Liver (tissue), 7 donors: ENCODE measurements at regions not wholly inside any gene's neighbourhood (a gene's known extent, or its start where the extent isn't known, plus 50 kb on each side); places are given as distances from the start of the nearest gene placed in this dataset.

Experiments used
- DNase-seq: peaks from one replicate; pipeline ENCODE4 v3.0.0-alpha.2; 2017; ENCODE audit warnings: low spot score
- H3K27ac ChIP-seq, 2 donors: one replicate each; pipeline ENCODE4 v1.7.0; 2013; ENCODE audit warnings: inconsistent platforms in 2 of 2, low read length in 2 of 2, control low read depth in 1 of 2, low read depth in 1 of 2, mild to moderate bottlenecking in 1 of 2
- H3K27me3 ChIP-seq, 4 donors: one replicate each; pipeline versions ENCODE4 v1.6.1 to v1.7.0; 2013; ENCODE audit warnings: low read length in 3 of 4, inconsistent platforms in 1 of 4, mild to moderate bottlenecking in 1 of 4, moderate library complexity in 1 of 4; ENCODE audit not compliant: control insufficient read depth in 4 of 4, insufficient read depth in 4 of 4
- H3K36me3 ChIP-seq, 4 donors: one replicate each; pipeline versions ENCODE4 v1.6.1 to v1.7.0; 2013; ENCODE audit warnings: low read length in 3 of 4, mild to moderate bottlenecking in 3 of 4, low read depth in 1 of 4, moderate library complexity in 1 of 4; ENCODE audit not compliant: control insufficient read depth in 4 of 4, insufficient read depth in 3 of 4
- H3K4me1 ChIP-seq, 4 donors: one replicate each; pipeline versions ENCODE4 v1.6.1 to v1.7.0; 2013; ENCODE audit warnings: low read length in 3 of 4, mild to moderate bottlenecking in 3 of 4, moderate library complexity in 1 of 4; ENCODE audit not compliant: control insufficient read depth in 4 of 4, insufficient read depth in 4 of 4
- H3K4me3 ChIP-seq, 3 donors: one replicate each; pipeline versions ENCODE4 v1.6.1 to v1.7.0; 2013; ENCODE audit warnings: low read length in 3 of 3, control low read depth in 1 of 3, low read depth in 1 of 3, mild to moderate bottlenecking in 1 of 3
- H3K9ac ChIP-seq, 2 donors: one replicate each; pipeline ENCODE4 v1.7.0; 2013; ENCODE audit warnings: low read length in 2 of 2, mild to moderate bottlenecking in 2 of 2, moderate library complexity in 2 of 2, control low read depth in 1 of 2, low read depth in 1 of 2
- H3K9me3 ChIP-seq, 4 donors: one replicate each; pipeline versions ENCODE4 v1.6.1 to v1.7.0; 2013; ENCODE audit warnings: low read length in 3 of 4; ENCODE audit not compliant: control insufficient read depth in 4 of 4
- ATF3 ChIP-seq: IDR thresholded peaks from 2 replicates; pipeline ENCODE4 v1.6.1; 2016; ENCODE audit warnings: antibody characterized with exemption
- FOXA1 ChIP-seq: IDR thresholded peaks from 2 replicates; pipeline ENCODE4 v1.6.1; 2016; ENCODE audit warnings: antibody characterized with exemption
- FOXA2 ChIP-seq: IDR thresholded peaks from 2 replicates; pipeline ENCODE4 v1.6.1; 2016; ENCODE audit warnings: antibody characterized with exemption
- GABPA ChIP-seq, 2 donors: IDR thresholded peaks in 1 of 2; conservative IDR thresholded peaks in 1 of 2; 2 replicates each; pipeline ENCODE4 v1.6.1; 2016; ENCODE audit warnings: antibody characterized with exemption in 2 of 2, mild to moderate bottlenecking in 1 of 2, moderate library complexity in 1 of 2
- HNF4A ChIP-seq, 2 donors: conservative IDR thresholded peaks; 2 replicates each; pipeline ENCODE4 v1.6.1; 2016; ENCODE audit warnings: antibody characterized with exemption in 2 of 2, mild to moderate bottlenecking in 2 of 2
- JUND ChIP-seq, 2 donors: IDR thresholded peaks; 2 replicates each; pipeline ENCODE4 v1.6.1; 2016; ENCODE audit warnings: antibody characterized with exemption in 2 of 2
- MAX ChIP-seq: IDR thresholded peaks from 2 replicates; pipeline ENCODE4 v1.6.1; 2016; ENCODE audit warnings: antibody characterized with exemption
- NR2F2 ChIP-seq: IDR thresholded peaks from 2 replicates; pipeline ENCODE4 v1.6.1; 2016; ENCODE audit warnings: antibody characterized with exemption
- RXRA ChIP-seq, 2 donors: IDR thresholded peaks; 2 replicates each; pipeline ENCODE4 v1.6.1; 2017 to 2018; ENCODE audit warnings: antibody characterized with exemption in 2 of 2, mild to moderate bottlenecking in 1 of 2
- SP1 ChIP-seq: IDR thresholded peaks from 2 replicates; pipeline ENCODE4 v1.6.1; 2018; ENCODE audit warnings: antibody characterized with exemption, mild to moderate bottlenecking
- TAF1 ChIP-seq: conservative IDR thresholded peaks from 2 replicates; pipeline ENCODE4 v1.6.1; 2016; ENCODE audit warnings: antibody characterized with exemption, mild to moderate bottlenecking
- ZBTB33 ChIP-seq: IDR thresholded peaks from 2 replicates; pipeline ENCODE4 v1.6.1; 2016; ENCODE audit warnings: antibody characterized with exemption
- WGBS: extraction: QIAGEN DNeasy Blood & Tissue Kit; methylation state at CpG from one replicate; pipeline ENCODE4 v1.1.7; 2013; 5-methylcytosine and 5-hydroxymethylcytosine counted together
- donor health status: healthy.
- donor health status: healthy.
- donor health status: healthy.
- donor health status: healthy.

- Histone ChIP-seq H3K4me3 (no peak overlapping the region), H3K27ac (no peak overlapping the region), H3K4me1 (peaks cover 0 to 1% (median 0%) of the 10 kb centered on the region in 4 donors), H3K9me3 (no peaks in the 10 kb centered on the region), H3K36me3 (no peaks in the 10 kb centered on the region), H3K27me3 (no peaks in the 10 kb centered on the region), H3K9ac (no peak overlapping the region)
- DNase-seq: no peak
- TF ChIP-seq ZBTB33 (no peak), FOXA2 (no peak), TAF1 (no peak)
Observed at GRCh38 chr6:137937834-137938233, 70.8 kb downstream of the TNFAIP3 start.

GRCh38 chr6:137938770-137939379 lies 71.8 kb downstream of the TNFAIP3 start:
- WGBS: 97% methylated on average over 1 of the region's 1 CpG
- H3K36me3 ChIP-seq: no peaks in the 10 kb centered on the region
- H3K4me1 ChIP-seq: peaks cover 0 to 1% (median 0%) of the 10 kb centered on the region in 4 donors
- TF ChIP-seq GABPA (IDR thresholded peaks at IDR 0.05 in 1 of 2, conservative IDR thresholded peaks at IDR 0.05 in 1 of 2): no peak
- no peak for TF ChIP-seq ZBTB33
- TF ChIP-seq ATF3: no peak
- no peak for TF ChIP-seq JUND (IDR thresholded peaks at IDR 0.05)
- no peak for TF ChIP-seq HNF4A (conservative IDR thresholded peaks at IDR 0.05)
- TF ChIP-seq SP1: no peak
- TF ChIP-seq TAF1: no peak
- TF ChIP-seq NR2F2: no peak
- TF ChIP-seq FOXA2: no peak
- TF ChIP-seq MAX: no peak
- TF ChIP-seq RXRA (IDR thresholded peaks at IDR 0.05): no peak
- H3K9me3 ChIP-seq: no peaks in the 10 kb centered on the region
- H3K9ac ChIP-seq: no peak overlapping the region
- no peak overlapping the region for H3K4me3 ChIP-seq
- no peak for DNase-seq
- H3K27me3 ChIP-seq: no peaks in the 10 kb centered on the region
- no peak overlapping the region for H3K27ac ChIP-seq

GRCh38 chr6:137941995-137942394 lies 74.9 kb downstream of the TNFAIP3 start:
- Histone ChIP-seq H3K9me3 (no peaks in the 10 kb centered on the region), H3K9ac (no peak overlapping the region), H3K4me3 (no peak overlapping the region), H3K4me1 (peaks cover 0 to 1% (median 0%) of the 10 kb centered on the region in 4 donors), H3K27me3 (no peaks in the 10 kb centered on the region), H3K36me3 (no peaks in the 10 kb centered on the region), H3K27ac (no peak overlapping the region)
- DNase-seq: no peak
- no peak for TF ChIP-seq SP1
- TF ChIP-seq FOXA1: no peak
- WGBS: 47% methylated on average over 2 of the region's 2 CpGs
